Caki2 (cell line): ENCODE measurements at regions not wholly inside any gene's neighbourhood (a gene's known extent, or its start where the extent isn't known, plus 50 kb on each side); places are given as distances from the start of the nearest gene placed in this dataset.

ENCODE experiments used
- DNase-seq: peaks from one replicate; pipeline ENCODE4 v3.0.0-alpha.2; 2015; ENCODE audit warnings: low read depth
- in situ Hi-C: cut with HindIII; loops from 2 replicates; pipeline ENCODE4 v1.10.0; 2016; ENCODE audit warnings: low sequenced_read_pairs, low pct_unique_long_range_greater_than_20kb, mixed read lengths

- in situ Hi-C loops, result no loop called here
- DNase-seq, result no peak
Observed at GRCh38 chr3:162776148-162776547, 1279.5 kb downstream of the OTOL1 start.

- DNase-seq, result peak; percentile 40
- in situ Hi-C loops, result no loop called here
Observed at GRCh38 chr3:162777118-162777517, 1280.5 kb downstream of the OTOL1 start.

- in situ Hi-C loops, result no loop called here
- no peak for DNase-seq
Observed at GRCh38 chr3:162780313-162780712, 1283.7 kb downstream of the OTOL1 start.

GRCh38 chr3:162799910-162800309 lies 1303.3 kb downstream of the OTOL1 start:
- no peak for DNase-seq
- in situ Hi-C loops, result no loop called here

GRCh38 chr3:162802228-162802965 lies 1305.8 kb downstream of the OTOL1 start:
- in situ Hi-C loops, result no loop called here
- DNase-seq, result no peak

- DNase-seq, result no peak
- in situ Hi-C loops, result no loop called here
Observed at GRCh38 chr3:162810776-162811175, 1314.2 kb downstream of the OTOL1 start.

- in situ Hi-C loops, result no loop called here
- no peak for DNase-seq
Observed at GRCh38 chr3:162842549-162843216, 1346.1 kb downstream of the OTOL1 start.

- in situ Hi-C loops, result no loop called here
- DNase-seq, result no peak
Observed at GRCh38 chr3:162845918-162846317, 1349.3 kb downstream of the OTOL1 start.

GRCh38 chr3:162847511-162847910 lies 1350.9 kb downstream of the OTOL1 start:
- in situ Hi-C loops, result no loop called here
- no peak for DNase-seq

- in situ Hi-C loops, result no loop called here
- no peak for DNase-seq
Observed at GRCh38 chr3:162863579-162863978, 1367.0 kb downstream of the OTOL1 start.

GRCh38 chr3:162865466-162865865 lies 1368.9 kb downstream of the OTOL1 start:
- in situ Hi-C loops, result no loop called here
- DNase-seq, result no peak

GRCh38 chr3:162879021-162879562 lies 1382.5 kb downstream of the OTOL1 start:
- in situ Hi-C loops, result no loop called here
- DNase-seq, result no peak

GRCh38 chr3:162884373-162884772 lies 1387.8 kb downstream of the OTOL1 start:
- in situ Hi-C loops, result no loop called here
- no peak for DNase-seq

- DNase-seq, result peak; percentile 99
- in situ Hi-C loops, result no loop called here
Observed at GRCh38 chr3:162892921-162893793, 1396.5 kb downstream of the OTOL1 start.

- in situ Hi-C loops, result no loop called here
- peak; percentile 63 for DNase-seq
Observed at GRCh38 chr3:162897291-162897690, 1400.7 kb downstream of the OTOL1 start.

GRCh38 chr3:162932503-162932902 lies 1435.9 kb downstream of the OTOL1 start:
- in situ Hi-C loops, result no loop called here
- DNase-seq, result no peak

GRCh38 chr3:162933656-162934055 lies 1437.0 kb downstream of the OTOL1 start:
- in situ Hi-C loops, result no loop called here
- DNase-seq, result no peak

- no peak for DNase-seq
- in situ Hi-C loops, result no loop called here
Observed at GRCh38 chr3:162936706-162937105, 1440.1 kb downstream of the OTOL1 start.

- DNase-seq, result no peak
- in situ Hi-C loops, result no loop called here
Observed at GRCh38 chr3:162938083-162938482, 1441.5 kb downstream of the OTOL1 start.
